COLO668 (cell line): ENCODE measurements at regions not wholly inside any gene's neighbourhood (a gene's known extent, or its start where the extent isn't known, plus 50 kb on each side); places are given as distances from the start of the nearest gene placed in this dataset.
"Not testable (repeated sequence)": the region's sequence is repeated elsewhere in the genome, so short reads cannot be mapped to it uniquely, and the experiment has no call there.

Source experiments
- DNase-seq: peaks from one replicate; lab custom pipeline; 2025; ENCODE audit not compliant: unreplicated experiment; lab: John Stamatoyannopoulos, UW

- no peak for DNase-seq
Measured at GRCh38 chr14:38045461-38045860, 162.2 kb upstream of the SSTR1 start.

GRCh38 chr14:38046160-38046559 lies 161.5 kb upstream of the SSTR1 start:
- DNase-seq: no peak

GRCh38 chr14:38047195-38047902 lies 160.4 kb upstream of the SSTR1 start:
- no peak for DNase-seq

- no peak for DNase-seq
Measured at GRCh38 chr14:38053666-38054065, 154.0 kb upstream of the SSTR1 start.

GRCh38 chr14:38056270-38056669 lies 151.4 kb upstream of the SSTR1 start:
- DNase-seq: no peak

GRCh38 chr14:38062223-38062622 lies 145.5 kb upstream of the SSTR1 start:
- not testable (repeated sequence) for DNase-seq

- no peak for DNase-seq
Measured at GRCh38 chr14:38063711-38064320, 143.9 kb upstream of the SSTR1 start.

GRCh38 chr14:38065106-38065762 lies 142.5 kb upstream of the SSTR1 start:
- DNase-seq: no peak

- no peak for DNase-seq
Measured at GRCh38 chr14:38070061-38070588, 137.6 kb upstream of the SSTR1 start.

- no peak for DNase-seq
Measured at GRCh38 chr14:38073641-38074040, 134.1 kb upstream of the SSTR1 start.

- no peak for DNase-seq
Measured at GRCh38 chr14:38074081-38074480, 133.6 kb upstream of the SSTR1 start.

- no peak for DNase-seq
Measured at GRCh38 chr14:38074754-38075153, 132.9 kb upstream of the SSTR1 start.

- DNase-seq: peak; percentile 42
Measured at GRCh38 chr14:38078393-38078792, 129.3 kb upstream of the SSTR1 start.

- DNase-seq: no peak
Measured at GRCh38 chr14:38079268-38079667, 128.4 kb upstream of the SSTR1 start.

- DNase-seq: no peak
Measured at GRCh38 chr14:38079886-38080285, 127.8 kb upstream of the SSTR1 start.

- no peak for DNase-seq
Measured at GRCh38 chr14:38080696-38081095, 127.0 kb upstream of the SSTR1 start.

GRCh38 chr14:38083039-38083438 lies 124.7 kb upstream of the SSTR1 start:
- DNase-seq: no peak

- DNase-seq: no peak
Measured at GRCh38 chr14:38089123-38089522, 118.6 kb upstream of the SSTR1 start.

GRCh38 chr14:38090506-38090905 lies 117.2 kb upstream of the SSTR1 start:
- DNase-seq: no peak

GRCh38 chr14:38098074-38098836 lies 109.4 kb upstream of the SSTR1 start:
- DNase-seq: no peak

- DNase-seq: no peak
Measured at GRCh38 chr14:38101679-38102078, 106.0 kb upstream of the SSTR1 start.
